Neural crest cell (in vitro differentiated cells): ENCODE measurements at regions not wholly inside any gene's neighbourhood (a gene's known extent, or its start where the extent isn't known, plus 50 kb on each side); places are given as distances from the start of the nearest gene placed in this dataset.

ENCODE experiments used
- DNase-seq: peaks from one replicate; pipeline ENCODE4 v3.0.0; 2021; ENCODE audit warnings: low read depth, mixed read lengths, low spot score
- H3K27ac Mint-ChIP-seq: one replicate; pipeline ENCODE4 v1.8.0; 2021; ENCODE audit warnings: mild to moderate bottlenecking, mixed read lengths; ENCODE audit not compliant: unreplicated experiment
- H3K27me3 Mint-ChIP-seq: 2 replicates; pipeline ENCODE4 v1.8.0; 2021; ENCODE audit warnings: low read depth, mild to moderate bottlenecking, mixed read lengths
- H3K36me3 Mint-ChIP-seq: 2 replicates; pipeline ENCODE4 v1.8.0; 2021; ENCODE audit warnings: low read depth, mild to moderate bottlenecking, mixed read lengths
- H3K4me1 Mint-ChIP-seq: 2 replicates; pipeline ENCODE4 v1.8.0; 2021; ENCODE audit warnings: mixed read lengths
- H3K4me3 Mint-ChIP-seq: one replicate; pipeline ENCODE4 v1.8.0; 2021; ENCODE audit warnings: mild to moderate bottlenecking, mixed read lengths
- H3K9me3 Mint-ChIP-seq: 2 replicates; pipeline ENCODE4 v1.8.0; 2021; ENCODE audit warnings: mixed read lengths
- CTCF ChIP-seq: fragments of 200-600 bp; sonication (generic); conservative IDR thresholded peaks from 2 replicates; pipeline ENCODE4 v1.5.0; 2021; ENCODE audit warnings: antibody characterized with exemption, mild to moderate bottlenecking

- Mint-ChIP-seq H3K36me3 (no peaks in the 10 kb centered on the region), H3K4me3 (no peak overlapping the region), H3K27me3 (no peaks in the 10 kb centered on the region), H3K4me1 (no peaks in the 10 kb centered on the region), H3K27ac (no peak overlapping the region), H3K9me3 (no peaks in the 10 kb centered on the region)
- no peak for TF ChIP-seq CTCF
- DNase-seq = no peak
These were observed 415.5 kb upstream of the OPRM1 start for GRCh38 chr6:153623496-153623895.

- Mint-ChIP-seq H3K36me3 (no peaks in the 10 kb centered on the region), H3K27me3 (no peaks in the 10 kb centered on the region), H3K4me3 (no peak overlapping the region), H3K4me1 (no peaks in the 10 kb centered on the region), H3K9me3 (no peaks in the 10 kb centered on the region), H3K27ac (no peak overlapping the region)
- no peak for DNase-seq
- no peak for TF ChIP-seq CTCF
These were observed 417.5 kb upstream of the OPRM1 start for GRCh38 chr6:153621491-153621890.

GRCh38 chr6:153621070-153621469, 418.0 kb upstream of the OPRM1 start:
- Mint-ChIP-seq H3K9me3 (no peaks in the 10 kb centered on the region), H3K4me1 (no peaks in the 10 kb centered on the region), H3K4me3 (no peak overlapping the region), H3K27me3 (no peaks in the 10 kb centered on the region), H3K27ac (no peak overlapping the region), H3K36me3 (no peaks in the 10 kb centered on the region)
- DNase-seq = no peak
- TF ChIP-seq CTCF = no peak

GRCh38 chr6:153618371-153619322, 420.4 kb upstream of the OPRM1 start:
- H3K9me3 Mint-ChIP-seq = no peaks in the 10 kb centered on the region
- no peak for TF ChIP-seq CTCF
- no peaks in the 10 kb centered on the region for H3K36me3 Mint-ChIP-seq
- no peaks in the 10 kb centered on the region for H3K27me3 Mint-ChIP-seq
- H3K27ac Mint-ChIP-seq = no peak overlapping the region
- H3K4me3 Mint-ChIP-seq = no peak overlapping the region
- H3K4me1 Mint-ChIP-seq = no peaks in the 10 kb centered on the region
- DNase-seq = no peak

GRCh38 chr6:153616506-153616905, 422.5 kb upstream of the OPRM1 start:
- no peaks in the 10 kb centered on the region for H3K36me3 Mint-ChIP-seq
- no peaks in the 10 kb centered on the region for H3K4me1 Mint-ChIP-seq
- H3K9me3 Mint-ChIP-seq = no peaks in the 10 kb centered on the region
- H3K4me3 Mint-ChIP-seq = no peak overlapping the region
- H3K27ac Mint-ChIP-seq = no peak overlapping the region
- no peak for DNase-seq
- no peaks in the 10 kb centered on the region for H3K27me3 Mint-ChIP-seq
- no peak for TF ChIP-seq CTCF
